Esophagus squamous epithelium (tissue), 5 donors: ENCODE measurements at regions not wholly inside any gene's neighbourhood (a gene's known extent, or its start where the extent isn't known, plus 50 kb on each side); places are given as distances from the start of the nearest gene placed in this dataset.
A peak's percentile ranks its signal among the peaks of the same experiment; 100 is the strongest.

Experiments used
- DNase-seq: peaks from one replicate; lab custom pipeline; 2025; lab: John Stamatoyannopoulos, UW
- H3K27ac ChIP-seq, 4 donors: fragments of 200-600 bp; sonication (generic); one replicate each; pipeline ENCODE4 v1.5.1; 2016 to 2019; ENCODE audit warnings: mild to moderate bottlenecking in 1 of 4
- H3K27me3 ChIP-seq, 4 donors: fragments of 200-600 bp; sonication (generic); 1 replicate in 3 of 4; 2 replicates in 1 of 4; pipeline versions ENCODE4 v1.5.1 to v1.6.0; 2017 to 2021; ENCODE audit warnings: antibody characterized with exemption in 1 of 4
- H3K36me3 ChIP-seq, 3 donors: fragments of 200-600 bp; sonication (generic); one replicate each; pipeline ENCODE4 v1.5.1; 2016 to 2019
- H3K4me1 ChIP-seq, 3 donors: fragments of 200-600 bp; sonication (generic); one replicate each; pipeline ENCODE4 v1.5.1; 2017 to 2019
- H3K4me3 ChIP-seq, 4 donors: fragments of 200-600 bp; sonication (generic); 1 replicate in 3 of 4; 2 replicates in 1 of 4; pipeline ENCODE4 v1.5.1; 2016 to 2019; ENCODE audit warnings: mild to moderate bottlenecking in 2 of 4, moderate library complexity in 1 of 4
- H3K9me3 ChIP-seq, 3 donors: fragments of 200-600 bp; sonication (generic); one replicate each; pipeline ENCODE4 v1.5.1; 2016 to 2019
- POLR2A ChIP-seq, 4 donors: fragments of 450-650 bp; IDR thresholded peaks; one replicate each; pipeline ENCODE4 v1.6.1; 2017; ENCODE audit warnings: antibody characterized with exemption in 4 of 4, mild to moderate bottlenecking in 4 of 4, moderate library complexity in 3 of 4
- WGBS, 2 donors: methylation state at CpG; one replicate each; pipeline ENCODE4 v1.1.5; 2018; 5-methylcytosine and 5-hydroxymethylcytosine counted together
- intact Hi-C: fragments of 100-400 bp; cut with DNase I; formaldehyde crosslinking; loops from one replicate; pipeline ENCODE4 v1.15.0; 2022
- TF ChIP-seq, protein P1 (sequence below), 6 experiments: fragments of 450-650 bp in 4 of 6; fragments of 200-600 bp in 2 of 6; sonication (generic) in 2 of 6; IDR thresholded peaks; one replicate each; pipeline ENCODE4 v1.5.1; 2016 to 2019; ENCODE audit warnings: antibody characterized with exemption in 6 of 6, mild to moderate bottlenecking in 4 of 6, moderate library complexity in 4 of 6
- donor health status: DM: yes; HTN: yes; CAD: no.

DNA sequence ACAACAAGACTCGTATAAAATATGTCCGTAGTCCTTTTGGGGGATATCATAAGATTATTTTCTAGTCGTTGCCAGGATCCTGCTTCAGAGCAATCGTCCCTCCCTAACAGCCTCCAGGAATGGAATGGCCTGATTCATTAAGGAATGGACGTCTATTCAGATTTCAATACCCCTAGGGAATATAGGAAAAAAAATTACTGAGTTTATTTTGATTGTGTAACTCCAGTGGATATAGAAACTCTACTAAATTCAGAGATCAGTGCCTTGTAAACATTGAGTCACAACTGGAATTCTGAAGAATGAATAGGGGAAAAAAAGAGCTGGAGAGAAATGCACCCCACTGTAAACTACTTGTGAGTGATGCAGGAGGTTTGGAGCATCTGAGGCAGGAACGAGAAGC, 1171.5 kb upstream of the GOT2 start:
- intact Hi-C loops = no loop called here
- no peaks in the 10 kb centered on the region for H3K9me3 ChIP-seq
- no peaks in the 10 kb centered on the region for H3K27me3 ChIP-seq
- TF ChIP-seq, protein P1, sequence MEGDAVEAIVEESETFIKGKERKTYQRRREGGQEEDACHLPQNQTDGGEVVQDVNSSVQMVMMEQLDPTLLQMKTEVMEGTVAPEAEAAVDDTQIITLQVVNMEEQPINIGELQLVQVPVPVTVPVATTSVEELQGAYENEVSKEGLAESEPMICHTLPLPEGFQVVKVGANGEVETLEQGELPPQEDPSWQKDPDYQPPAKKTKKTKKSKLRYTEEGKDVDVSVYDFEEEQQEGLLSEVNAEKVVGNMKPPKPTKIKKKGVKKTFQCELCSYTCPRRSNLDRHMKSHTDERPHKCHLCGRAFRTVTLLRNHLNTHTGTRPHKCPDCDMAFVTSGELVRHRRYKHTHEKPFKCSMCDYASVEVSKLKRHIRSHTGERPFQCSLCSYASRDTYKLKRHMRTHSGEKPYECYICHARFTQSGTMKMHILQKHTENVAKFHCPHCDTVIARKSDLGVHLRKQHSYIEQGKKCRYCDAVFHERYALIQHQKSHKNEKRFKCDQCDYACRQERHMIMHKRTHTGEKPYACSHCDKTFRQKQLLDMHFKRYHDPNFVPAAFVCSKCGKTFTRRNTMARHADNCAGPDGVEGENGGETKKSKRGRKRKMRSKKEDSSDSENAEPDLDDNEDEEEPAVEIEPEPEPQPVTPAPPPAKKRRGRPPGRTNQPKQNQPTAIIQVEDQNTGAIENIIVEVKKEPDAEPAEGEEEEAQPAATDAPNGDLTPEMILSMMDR (IDR thresholded peaks at IDR 0.05) = no peak
- no peak for TF ChIP-seq POLR2A (IDR thresholded peaks at IDR 0.05)
- peaks cover 0 to 22% (median 6%) of the 10 kb centered on the region in 3 donors for H3K4me1 ChIP-seq
- DNase-seq = no peak
- no peaks in the 10 kb centered on the region for H3K36me3 ChIP-seq
- no peak overlapping the region for H3K4me3 ChIP-seq
- 37% methylated on average over 6 of the region's 6 CpGs for WGBS, 2 donors
- peak overlapping the region in 1 of 4 donors; percentile 34 for H3K27ac ChIP-seq

DNA sequence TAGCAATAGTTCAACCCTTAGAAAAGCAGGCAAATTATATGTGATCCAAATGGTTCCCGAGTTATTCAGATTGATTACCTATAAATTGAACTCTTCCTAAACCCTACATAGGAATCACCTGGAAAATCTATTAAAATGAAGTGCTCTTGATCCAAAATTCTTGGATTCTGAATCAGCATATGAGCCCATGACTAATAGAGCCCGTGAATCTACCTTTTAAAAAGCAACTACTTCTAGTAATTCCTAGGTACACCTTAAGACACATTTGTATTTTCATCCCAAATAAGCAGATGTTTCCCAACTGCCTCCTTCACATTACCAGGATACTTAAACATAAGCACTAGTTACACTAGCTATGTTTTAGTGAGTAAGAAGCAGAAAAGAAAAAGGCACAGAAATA, 1171.0 kb upstream of the GOT2 start:
- 50 to 74% methylated on average over 2 of the region's 2 CpGs for WGBS, 2 donors
- intact Hi-C loops = no loop called here
- Histone ChIP-seq H3K36me3 (no peaks in the 10 kb centered on the region), H3K4me3 (no peak overlapping the region), H3K9me3 (no peaks in the 10 kb centered on the region), H3K27me3 (no peaks in the 10 kb centered on the region), H3K4me1 (peaks cover 0 to 22% (median 6%) of the 10 kb centered on the region in 3 donors), H3K27ac (peak overlapping the region in 1 of 4 donors; percentile 34)
- DNase-seq = no peak
- TF ChIP-seq, protein P1 (IDR thresholded peaks at IDR 0.05) = no peak
- no peak for TF ChIP-seq POLR2A (IDR thresholded peaks at IDR 0.05)

DNA sequence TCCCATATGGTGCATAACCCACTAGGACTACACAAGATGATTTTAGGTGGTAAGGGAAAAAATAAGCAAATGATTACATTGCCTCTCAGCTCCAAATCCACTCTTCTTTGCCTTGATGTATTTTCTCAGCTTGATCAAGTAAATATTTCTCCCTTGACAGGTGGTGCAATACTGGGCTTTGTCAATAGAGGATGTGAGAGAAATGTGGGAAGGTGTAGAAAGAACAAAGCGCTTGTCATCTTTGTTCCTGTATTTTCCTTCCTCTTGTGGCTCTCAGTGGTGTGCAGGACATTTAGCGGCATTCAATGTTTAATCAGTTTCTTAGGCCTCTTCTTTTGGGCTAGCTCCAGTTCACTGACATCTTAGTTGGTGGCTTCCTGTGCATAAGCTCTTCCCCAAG, 1165.8 kb upstream of the GOT2 start:
- Histone ChIP-seq H3K4me3 (no peak overlapping the region), H3K27ac (no peak overlapping the region), H3K36me3 (no peaks in the 10 kb centered on the region), H3K9me3 (no peaks in the 10 kb centered on the region), H3K27me3 (no peaks in the 10 kb centered on the region), H3K4me1 (peaks cover 0 to 7% (median 0%) of the 10 kb centered on the region in 3 donors)
- 77 to 93% methylated on average over 2 of the region's 2 CpGs for WGBS, 2 donors
- DNase-seq = no peak
- intact Hi-C loops = no loop called here
- no peak for TF ChIP-seq POLR2A (IDR thresholded peaks at IDR 0.05)
- TF ChIP-seq, protein P1 (IDR thresholded peaks at IDR 0.05) = no peak

DNA sequence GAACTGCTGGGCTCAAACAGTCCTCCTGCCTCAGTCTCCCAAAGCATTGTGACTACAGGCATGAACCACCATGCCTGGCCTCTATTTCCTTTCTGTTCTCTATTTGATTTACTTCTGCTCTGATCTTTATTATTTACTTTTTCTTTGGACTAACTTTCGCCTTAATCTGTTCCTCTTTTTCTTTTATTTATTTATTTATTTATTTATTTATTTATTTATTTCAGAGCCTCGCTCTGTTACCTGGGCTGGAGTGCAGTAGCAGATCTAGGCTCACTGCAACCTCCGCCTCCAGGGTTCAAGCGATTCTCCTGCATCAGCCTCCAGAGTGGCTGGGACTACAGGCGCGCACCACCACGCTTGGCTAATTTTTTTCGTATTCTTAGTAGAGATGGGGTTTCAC, 1158.3 kb upstream of the GOT2 start:
- H3K27me3 ChIP-seq = no peaks in the 10 kb centered on the region
- WGBS, 2 donors = 93 to 95% methylated on average over 8 of the region's 8 CpGs
- no peak overlapping the region for H3K4me3 ChIP-seq
- DNase-seq = no peak
- no peak overlapping the region for H3K27ac ChIP-seq
- no peaks in the 10 kb centered on the region for H3K36me3 ChIP-seq
- no peaks in the 10 kb centered on the region for H3K9me3 ChIP-seq
- H3K4me1 ChIP-seq = no peaks in the 10 kb centered on the region
- intact Hi-C loops = no loop called here
- TF ChIP-seq POLR2A (IDR thresholded peaks at IDR 0.05) = no peak
- TF ChIP-seq, protein P1 (IDR thresholded peaks at IDR 0.05) = no peak

DNA sequence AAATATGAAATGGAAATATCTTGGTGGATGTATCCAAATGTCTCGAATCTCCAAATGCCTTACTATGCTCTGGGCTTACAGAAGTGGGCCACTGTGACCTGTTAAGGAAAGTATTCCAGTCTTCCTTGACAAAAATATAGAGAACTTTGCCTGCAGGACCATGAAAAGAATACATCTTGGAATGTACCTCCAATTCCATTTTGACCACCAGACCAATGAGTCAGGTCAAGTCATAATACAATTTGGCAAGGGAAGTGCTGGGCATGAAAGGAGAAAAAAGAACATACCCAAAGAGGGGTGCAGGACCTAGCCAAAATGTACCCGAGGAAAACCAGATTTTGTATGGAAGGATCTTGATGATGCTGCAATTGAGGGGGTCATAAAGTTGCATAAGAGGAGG, 1153.7 kb upstream of the GOT2 start:
- H3K9me3 ChIP-seq = no peaks in the 10 kb centered on the region
- no peak overlapping the region for H3K4me3 ChIP-seq
- TF ChIP-seq POLR2A (IDR thresholded peaks at IDR 0.05) = no peak
- TF ChIP-seq, protein P1 (IDR thresholded peaks at IDR 0.05) = no peak
- no peaks in the 10 kb centered on the region for H3K27me3 ChIP-seq
- peaks cover 0 to 13% (median 0%) of the 10 kb centered on the region in 3 donors for H3K4me1 ChIP-seq
- no peak overlapping the region for H3K27ac ChIP-seq
- whole genome bisulfite sequencing, 2 donors = 85 to 87% methylated on average over 2 of the region's 2 CpGs
- DNase-seq = no peak
- no peaks in the 10 kb centered on the region for H3K36me3 ChIP-seq
- intact Hi-C loops = no loop called here
